ENCODE measurements at regions not wholly inside any gene's neighbourhood (a gene's known extent, or its start where the extent isn't known, plus 50 kb on each side); places are given as distances from the start of the nearest gene placed in this dataset.
"Not testable (repeated sequence)": the region's sequence is repeated elsewhere in the genome, so short reads cannot be mapped to it uniquely, and the experiment has no call there.

DNA sequence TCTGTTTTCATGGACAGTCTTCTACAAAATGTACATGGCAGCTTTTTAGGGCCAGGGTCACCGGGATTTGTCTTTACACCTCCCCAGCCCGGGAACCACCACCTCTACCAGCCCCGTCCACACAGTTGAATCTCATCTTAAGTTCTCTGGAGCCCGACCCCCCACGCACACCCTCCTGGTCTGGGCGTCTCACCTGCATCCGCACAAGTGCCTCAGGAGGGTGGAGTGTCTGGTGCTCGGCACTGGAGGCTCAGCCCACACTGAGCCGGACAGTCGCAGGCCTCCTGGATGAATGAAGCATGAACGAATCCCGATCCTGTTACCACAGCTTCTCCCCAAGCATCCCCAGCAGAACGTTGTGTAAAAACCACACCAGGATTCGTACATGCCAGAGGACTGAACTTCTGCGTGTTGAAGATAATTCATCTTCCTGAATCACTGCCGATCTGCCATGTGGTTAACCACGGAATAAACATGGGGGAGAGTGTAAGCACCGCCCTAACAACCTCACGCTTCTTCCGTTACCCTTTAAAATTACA lies 162.0 kb downstream of the RTP5 start:
- DNase-seq = peak; percentile 80

DNA sequence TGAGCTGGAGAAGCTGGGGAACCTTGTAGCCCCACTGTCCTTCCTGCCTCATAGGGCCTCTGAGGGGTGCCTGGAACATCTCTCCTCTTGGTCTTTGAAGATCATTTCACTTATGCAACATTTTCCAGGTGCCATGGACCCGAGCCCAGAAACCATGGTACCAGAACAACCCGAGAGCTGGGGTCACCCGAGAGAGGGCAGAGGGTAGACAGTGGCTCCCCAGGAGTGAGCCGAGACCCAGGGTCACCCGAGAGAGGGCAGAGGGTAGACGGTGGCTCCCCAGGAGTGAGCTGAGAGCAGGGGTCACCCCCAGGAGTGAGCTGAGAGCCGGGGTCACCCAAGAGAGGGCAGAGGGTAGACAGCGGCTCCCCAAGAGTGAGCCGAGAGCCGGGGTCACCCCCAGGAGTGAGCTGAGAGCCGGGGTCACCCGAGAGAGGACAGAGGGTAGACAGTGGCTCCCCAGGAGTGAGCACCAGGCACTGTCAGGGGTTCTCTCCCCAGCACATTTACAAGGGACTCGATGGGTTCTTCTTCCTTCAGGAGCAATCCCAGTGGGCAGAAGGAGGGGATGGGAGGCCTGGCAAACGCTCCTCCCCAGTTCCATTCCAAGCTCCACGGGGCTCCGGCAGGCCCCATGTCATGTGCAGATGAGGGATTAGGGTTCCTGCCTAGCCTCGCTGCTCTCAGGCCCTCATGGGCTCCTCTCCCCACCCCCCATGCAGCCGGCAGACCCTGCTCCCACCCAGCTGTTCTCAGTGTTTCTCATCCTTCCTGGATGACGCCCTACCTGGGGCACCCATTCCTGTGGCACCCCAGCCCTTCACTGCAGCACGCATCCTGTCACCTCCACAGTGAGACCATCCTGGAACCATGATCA lies 163.5 kb downstream of the RTP5 start:
- no peak for DNase-seq

DNA sequence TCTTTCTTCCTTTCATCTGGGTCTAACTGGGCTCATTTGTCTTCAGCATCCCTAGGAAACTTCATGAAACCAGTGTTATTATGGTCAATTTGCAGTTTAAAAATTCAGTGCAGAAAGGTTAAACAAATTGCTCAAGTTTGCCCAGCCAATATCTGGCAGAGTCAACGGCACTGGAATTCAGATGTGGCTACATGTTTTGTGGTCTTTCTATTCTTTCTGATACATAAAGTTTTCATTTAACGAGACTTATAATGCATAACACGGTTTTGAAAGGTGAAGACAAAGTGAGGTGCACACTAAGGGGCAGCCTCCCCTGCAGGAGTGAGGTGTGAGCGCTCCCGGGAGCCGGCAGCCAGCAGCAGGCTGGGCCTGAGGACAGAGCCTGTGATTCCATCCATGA lies 164.6 kb downstream of the RTP5 start:
- DNase-seq = no peak

DNA sequence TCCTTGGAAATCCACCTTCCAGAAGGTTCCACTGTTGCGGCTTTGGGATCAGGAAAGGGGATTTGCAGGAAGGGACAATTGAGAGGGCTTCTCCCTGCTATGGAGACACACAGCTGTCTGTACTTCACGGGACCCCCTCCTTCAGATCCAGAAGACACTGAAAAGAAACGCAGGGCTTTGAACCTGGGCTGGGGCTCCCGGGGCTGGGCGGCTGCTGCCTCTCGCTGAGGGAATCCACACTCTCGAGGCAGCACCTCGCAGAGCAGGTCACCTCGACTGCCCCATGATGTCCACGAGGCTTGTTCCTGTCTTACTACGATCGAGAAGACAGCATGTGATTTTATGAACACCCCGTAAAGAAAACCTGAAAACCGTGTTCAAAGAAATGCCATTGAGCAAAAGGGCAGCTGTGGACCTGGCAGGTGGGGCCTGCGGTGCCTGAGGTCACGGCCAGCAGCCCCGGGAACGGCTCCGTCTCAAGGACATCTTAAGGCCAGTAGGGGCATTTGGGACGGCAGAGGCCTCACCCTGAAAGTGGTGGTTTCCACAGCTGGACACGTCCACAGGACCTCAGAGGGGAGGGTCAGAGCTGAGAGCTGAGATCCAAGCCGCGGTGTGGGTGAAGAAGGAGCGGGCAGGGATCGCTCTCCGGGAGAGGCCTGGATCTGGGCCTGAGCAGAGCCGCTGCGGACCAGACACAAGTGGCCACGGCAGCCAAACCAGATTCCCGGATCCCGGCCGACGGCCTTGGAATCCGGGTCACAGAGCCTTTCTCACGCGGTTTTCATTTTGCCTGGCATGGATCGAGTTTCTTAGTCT lies 165.7 kb downstream of the RTP5 start:
- no peak for DNase-seq

DNA sequence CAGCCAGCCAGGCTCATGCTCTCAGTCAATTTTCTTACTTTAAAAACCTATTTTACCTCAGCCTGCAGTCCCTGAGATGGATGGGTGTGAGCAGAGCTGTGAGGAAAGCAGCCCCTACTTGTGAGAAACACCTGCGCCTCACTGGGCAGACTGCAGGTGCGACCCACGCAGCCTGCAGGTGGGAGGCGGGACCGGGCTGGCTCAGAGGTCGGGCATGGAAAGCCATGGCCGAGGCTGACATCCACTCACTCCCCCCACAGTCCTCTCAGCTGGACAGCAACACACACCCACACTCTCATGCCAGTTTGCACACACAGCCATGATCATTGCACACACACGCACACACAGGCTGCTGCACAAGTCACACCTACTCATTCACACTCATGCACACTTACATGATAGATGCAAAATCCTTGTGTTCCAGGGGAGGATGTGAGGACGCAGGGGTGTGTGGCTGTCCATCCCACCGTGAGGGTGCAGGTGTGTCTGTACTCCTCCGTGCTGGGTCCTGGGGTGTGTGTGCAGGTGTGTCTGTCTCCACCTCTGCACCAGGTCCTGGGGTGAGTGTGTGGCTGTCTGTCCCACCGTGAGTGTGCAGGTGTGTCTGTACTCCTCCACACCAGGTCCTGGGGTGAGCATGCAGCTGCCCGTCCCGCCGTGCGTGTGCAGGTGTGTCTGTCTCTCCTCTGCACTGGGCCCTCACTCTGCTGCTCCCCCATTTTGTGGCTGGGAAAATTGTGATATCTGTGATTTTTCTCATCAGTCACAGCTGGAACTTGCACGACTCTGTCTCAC lies 166.5 kb downstream of the RTP5 start:
- no peak for DNase-seq

DNA sequence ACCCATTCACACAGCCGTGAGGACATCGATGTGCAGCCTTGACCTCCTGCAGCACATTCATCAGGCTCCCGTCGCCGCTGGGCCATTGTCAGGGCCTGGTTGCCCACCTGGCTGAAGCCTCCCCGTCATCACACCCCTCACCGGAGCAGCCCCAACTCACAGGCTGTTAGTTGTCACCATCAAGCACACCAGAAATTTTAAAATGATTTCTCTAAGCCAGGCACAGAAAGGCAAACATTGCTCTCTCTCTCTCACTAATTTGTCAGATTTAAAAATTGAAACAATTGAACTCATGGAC lies 167.1 kb downstream of the RTP5 start:
- no peak for DNase-seq

DNA sequence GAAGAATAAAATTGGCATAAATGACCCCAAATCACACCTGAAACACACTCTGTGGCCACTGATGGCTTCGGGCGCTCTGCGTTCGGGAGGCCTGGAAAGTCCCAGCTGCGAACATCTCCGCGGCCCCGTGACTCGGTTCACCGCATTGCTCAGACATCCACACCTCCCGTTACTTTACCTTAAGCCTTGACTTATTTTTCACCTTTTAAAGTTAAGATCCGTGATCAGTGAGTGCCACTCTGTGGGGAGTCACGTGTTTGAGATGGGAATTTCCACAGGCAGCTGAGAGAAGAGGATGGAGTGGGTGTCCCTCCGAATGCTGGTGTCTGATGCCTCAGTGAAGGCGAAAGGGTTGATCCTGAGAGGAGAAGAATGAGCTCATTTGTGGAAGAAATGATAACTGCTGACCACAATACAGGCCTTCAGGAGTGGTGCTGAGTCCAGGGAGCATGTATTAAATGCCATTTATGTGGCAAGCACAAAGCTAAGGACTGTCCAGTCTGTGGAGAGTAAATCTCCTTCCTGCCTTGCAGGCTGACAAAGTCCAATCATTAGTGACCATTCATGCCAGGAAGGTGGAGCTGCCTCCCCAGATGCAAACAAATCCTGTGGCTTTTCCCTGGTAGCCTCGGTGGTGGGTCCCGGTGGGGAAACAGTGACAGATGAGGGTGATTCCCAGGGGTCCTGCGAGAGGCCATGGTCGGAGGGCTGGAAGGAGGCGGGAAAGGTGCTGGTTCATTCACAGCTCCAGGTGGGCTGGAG lies 168.8 kb downstream of the RTP5 start:
- DNase-seq = no peak

DNA sequence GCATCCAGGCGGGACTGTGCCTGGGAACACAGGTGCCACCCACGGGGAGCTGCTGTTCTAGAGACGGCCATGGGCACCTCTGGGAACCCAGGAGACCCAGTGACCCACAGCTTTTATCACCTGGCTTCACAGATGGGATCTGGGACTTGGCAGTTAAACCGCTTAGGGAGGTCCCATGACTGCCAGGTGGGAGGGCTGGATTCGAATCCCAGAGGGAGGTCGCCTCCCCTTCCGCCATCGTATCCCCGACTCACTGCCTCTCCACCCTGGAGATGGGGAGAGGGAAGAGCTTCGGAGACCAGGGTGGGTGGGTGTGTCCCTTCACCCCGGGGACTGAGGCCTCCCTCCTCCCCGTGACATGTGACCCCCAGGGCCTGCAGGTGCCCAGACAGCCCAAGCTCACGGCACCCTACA lies 169.4 kb downstream of the RTP5 start:
- DNase-seq = no peak

DNA sequence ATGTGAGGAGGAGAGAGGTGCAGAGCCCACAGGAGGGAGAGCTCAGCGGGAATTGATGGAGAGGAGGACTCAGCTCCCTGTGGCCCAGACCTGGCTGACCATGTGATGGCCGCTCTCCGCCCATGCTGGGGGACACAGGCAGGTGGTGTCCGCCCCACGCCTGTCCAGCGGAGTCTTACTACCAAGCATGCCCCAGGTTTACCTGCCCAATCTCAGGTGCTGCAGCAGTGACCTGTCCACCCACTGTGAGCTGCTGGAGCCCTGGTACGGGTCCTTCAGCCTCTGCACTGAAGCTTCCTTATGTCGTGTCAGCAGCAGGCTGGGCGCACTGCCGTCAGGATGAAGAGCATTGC lies 170.8 kb downstream of the RTP5 start:
- no peak for DNase-seq

DNA sequence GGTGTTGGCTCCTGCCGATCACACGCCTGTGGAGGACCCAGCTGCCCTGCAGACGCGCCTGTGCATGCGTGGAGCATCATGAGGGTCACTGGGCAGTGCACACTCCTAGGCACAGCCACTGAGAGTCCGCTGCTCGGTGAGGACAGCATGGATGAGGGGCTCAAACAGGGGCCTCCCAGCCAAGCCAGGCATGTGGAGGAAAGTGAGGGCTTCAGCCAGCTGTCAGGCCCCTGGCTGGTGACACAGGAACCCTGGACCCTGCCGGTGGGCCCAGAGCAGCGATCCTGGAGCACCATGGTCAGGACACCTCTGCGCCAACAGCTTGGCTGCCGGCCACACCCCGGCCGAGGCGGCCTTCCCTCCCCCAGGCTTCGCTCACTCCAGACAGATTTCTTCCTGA lies 171.2 kb downstream of the RTP5 start:
- DNase-seq = no peak

DNA sequence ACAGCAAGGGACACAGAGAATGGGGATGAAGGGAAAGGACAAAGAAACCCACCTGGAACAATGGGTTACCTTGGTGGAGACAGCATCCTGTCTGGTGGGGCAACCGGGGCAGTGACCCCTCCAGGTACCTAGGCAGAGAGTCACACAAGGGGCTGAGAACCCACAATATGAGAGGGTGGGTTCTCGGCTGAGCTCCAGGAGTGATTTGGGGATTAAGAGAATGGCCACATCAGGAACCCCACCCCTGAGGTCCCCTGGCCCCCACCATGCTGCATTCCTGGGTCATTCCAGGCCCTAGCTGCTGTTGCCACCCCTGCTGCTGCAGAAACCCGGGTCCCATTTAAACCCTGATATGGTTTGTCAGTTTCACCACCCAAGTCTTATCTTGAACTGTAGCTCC lies 172.3 kb downstream of the RTP5 start:
- DNase-seq = no peak

DNA sequence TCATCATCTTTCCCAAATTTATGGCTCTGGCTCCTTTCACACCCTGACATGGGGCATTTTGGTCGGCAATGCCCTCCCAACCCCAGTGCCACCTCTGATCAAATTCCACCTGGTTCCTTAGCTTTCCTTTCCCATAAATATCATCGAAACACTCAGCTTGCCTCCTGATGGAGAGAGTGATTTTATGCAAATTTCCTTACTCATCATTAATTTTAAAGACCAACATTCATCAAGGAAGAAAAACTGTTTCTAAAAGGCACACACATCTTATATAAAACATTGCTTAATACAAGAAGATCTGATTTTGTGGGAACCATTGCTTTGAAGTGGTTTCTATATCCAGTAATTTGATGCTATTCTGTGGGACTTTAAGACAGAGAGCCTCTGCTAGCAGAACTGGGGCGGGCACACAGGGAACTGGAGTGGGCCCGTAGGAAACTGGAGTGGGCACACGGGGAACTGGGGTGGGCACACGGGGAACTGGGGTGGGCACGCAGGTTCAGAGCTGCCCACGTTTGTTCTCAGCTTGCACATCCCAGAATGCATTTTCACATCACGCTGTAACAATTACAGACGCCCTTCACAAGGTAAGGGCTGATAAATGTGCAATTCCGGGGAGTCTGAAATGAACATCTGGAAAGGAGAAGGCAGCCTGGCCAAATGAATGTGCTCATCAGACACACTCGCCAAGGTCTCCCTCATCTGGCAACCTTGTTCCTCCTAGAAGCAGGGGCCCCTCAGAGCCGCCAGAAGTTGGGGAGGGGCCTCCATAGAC lies 174.2 kb downstream of the RTP5 start:
- no peak for DNase-seq

DNA sequence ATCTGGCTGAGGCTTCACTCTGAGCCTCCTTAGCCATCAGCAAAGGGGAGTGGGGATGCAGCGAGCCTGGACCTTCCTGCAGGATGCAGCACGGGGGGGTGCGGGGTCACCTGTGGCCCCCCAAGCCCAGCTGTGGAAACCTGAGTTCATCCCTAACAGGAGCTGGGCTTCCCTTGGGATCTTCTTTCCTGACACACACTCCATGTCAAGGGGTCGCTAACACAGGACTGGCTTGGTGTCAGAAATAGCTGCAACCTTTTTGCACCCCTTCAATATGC lies 174.7 kb downstream of the RTP5 start:
- DNase-seq = no peak

DNA sequence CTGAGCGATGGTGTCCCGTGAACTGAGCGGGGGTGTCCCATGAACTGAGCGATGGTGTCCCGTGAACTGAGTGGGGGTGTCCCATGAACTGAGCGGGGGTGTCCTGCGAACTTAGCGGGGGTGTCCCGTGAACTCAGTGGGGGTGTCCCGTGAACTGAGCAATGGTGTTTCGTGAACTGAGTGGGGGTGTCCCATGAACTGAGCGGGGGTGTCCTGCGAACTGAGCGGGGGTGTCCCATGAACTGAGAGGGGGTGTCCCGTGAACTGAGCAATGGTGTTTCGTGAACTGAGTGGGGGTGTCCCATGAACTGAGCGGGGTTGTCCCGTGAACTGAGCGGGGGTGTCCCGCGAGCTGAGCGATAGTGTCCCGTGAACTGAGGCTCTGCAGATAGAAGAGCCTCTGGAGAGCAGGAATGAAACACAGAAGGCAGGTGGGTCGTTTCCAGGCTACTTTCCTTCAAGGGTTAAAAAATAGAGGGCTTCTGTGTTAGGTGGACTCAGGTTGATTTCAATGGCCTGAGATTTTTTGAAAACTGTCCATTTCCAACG lies 176.1 kb downstream of the RTP5 start:
- DNase-seq = not testable (repeated sequence)

DNA sequence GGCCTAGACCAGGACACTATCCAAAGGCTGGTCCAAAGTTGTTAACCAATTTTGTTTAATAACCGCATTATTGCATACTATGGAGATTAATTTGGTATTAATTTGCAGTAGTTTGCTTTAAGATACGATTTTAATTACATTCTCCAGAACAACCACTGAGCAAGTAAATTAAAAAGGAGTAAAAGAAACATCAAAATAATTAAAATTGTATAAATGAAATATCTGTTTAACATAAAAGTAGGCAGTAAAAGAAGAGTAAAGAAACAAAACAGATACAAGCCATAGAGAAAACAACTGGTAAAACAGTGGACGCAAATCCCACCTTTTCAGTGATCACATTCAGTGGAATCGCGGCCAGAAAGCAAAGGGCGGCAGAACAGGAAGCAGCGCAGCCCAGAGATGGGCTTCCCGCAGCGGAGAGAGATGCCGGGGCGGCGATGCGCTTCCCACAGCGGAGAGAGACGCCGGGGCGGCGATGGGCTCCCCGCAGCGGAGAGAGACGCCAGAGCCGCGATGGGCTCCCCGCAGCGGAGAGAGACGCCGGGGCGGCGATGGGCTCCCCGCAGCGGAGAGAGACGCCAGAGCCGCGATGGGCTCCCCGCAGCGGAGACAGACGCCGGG lies 176.8 kb downstream of the RTP5 start:
- no peak for DNase-seq

DNA sequence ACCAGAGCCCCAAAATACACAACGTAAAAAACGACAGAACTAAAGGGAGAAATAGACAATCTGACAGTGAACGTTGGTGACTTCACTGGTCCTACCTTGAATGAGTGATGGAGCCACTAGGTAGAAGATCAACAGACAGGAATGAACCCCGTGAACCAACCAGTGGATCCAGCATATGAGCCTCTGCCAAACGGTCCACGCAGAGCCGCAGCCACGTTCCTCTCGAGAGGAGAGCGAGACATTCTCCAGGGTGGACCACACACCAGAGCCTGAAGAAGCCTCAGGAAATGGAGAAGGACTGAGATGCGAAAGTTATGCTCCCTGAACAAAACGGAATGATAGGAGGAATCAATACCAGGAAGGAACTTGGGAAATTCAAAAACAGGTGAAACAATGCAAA lies 178.4 kb downstream of the RTP5 start:
- no peak for DNase-seq

DNA sequence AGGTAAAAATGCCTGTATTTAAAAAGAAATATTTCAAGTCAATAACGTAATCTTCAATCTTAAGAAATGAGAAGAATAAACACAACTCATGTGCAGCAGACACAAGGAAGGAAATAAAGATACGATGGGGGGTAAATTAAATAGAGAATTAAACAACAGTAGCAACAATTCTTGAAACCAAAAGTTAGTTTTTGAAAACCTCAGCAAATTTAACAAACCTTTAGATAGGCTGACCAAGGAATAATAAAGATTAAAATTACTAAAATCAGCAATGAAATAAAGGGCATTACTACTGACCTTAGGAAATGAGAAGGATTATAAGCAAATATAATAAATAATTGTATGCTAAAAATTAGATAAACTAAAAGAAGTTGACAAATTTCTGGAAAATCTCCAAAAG lies 178.9 kb downstream of the RTP5 start:
- DNase-seq = no peak

DNA sequence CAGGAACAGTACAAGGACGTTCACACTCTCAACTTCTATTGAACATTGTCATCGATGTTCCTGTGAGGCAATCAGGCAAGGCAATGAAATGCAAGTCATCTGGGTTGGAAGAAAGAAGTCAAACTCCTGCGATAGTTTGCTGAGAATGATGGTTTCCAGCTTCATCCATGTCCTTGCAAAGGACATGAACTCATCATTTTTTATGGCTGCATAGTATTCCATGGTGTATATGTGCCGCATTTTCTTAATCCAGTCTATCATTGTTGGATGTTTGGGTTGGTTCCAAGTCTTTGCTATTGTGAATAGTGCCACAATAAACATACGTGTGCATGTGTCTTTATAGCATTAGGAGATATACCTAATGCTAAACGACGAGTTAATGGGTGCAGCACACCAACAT lies 180.0 kb downstream of the RTP5 start:
- not testable (repeated sequence) for DNase-seq

DNA sequence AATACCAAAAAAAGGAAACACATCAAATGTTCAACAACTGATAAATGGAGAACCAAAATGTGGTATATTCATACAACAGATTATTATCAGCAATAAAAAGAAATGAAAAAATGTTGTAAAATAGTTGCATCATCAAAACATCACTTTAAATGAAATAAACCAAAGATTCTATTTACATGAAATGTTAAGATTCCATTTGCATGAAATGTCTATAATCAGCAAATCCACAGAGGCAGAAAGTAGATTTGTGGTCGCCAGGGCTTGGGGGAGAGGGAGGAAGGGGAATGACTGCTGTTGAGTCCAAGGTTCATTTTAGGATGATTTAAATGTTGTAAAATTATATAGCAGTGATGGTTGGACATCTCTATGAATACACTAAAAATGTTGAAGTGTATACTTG lies 181.9 kb downstream of the RTP5 start:
- DNase-seq = no peak

DNA sequence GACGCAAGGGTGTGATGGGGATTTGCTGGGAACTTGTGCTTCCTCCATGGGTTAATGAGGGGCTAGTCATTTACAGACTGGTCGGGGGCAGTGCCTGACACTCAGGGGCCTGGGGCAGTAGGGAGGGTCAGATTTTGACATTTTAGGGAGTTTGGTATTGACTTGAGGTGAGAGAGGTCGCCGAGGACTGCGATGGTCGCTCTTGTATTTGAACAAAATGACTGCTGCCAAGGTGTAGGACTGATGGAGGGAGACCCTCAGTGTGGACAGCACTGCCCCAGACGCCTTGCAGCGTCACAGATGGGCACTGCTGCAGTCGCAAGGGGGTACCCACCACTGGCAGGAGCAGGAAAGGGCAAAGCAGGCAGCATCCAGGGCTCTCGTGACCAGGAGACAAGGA lies 182.9 kb downstream of the RTP5 start:
- no peak for DNase-seq

DNA sequence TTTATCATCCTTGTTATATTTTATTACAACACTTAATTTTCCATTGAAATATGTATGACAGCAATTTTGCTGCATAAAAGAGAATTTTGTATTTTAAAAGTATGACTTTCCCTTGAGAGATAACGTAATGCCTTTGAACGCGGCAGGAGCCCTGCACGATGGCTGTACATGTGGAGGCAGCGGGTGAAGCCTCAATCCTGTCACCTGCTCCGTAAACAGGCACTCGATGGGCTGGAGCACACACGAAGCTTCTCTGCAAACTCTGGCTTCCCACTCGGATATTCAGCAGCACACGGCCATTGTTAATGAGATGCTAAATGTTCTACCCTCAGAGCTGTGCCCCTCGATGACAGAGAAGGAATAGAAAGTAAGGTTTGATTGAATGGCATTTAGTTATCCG lies 184.4 kb downstream of the RTP5 start:
- no peak for DNase-seq
